Putamen (tissue), 1 donor: ENCODE measurements at regions not wholly inside any gene's neighbourhood (a gene's known extent, or its start where the extent isn't known, plus 50 kb on each side); places are given as distances from the start of the nearest gene placed in this dataset.
"Not testable (repeated sequence)": the region's sequence is repeated elsewhere in the genome, so short reads cannot be mapped to it uniquely, and the experiment has no call there.

Experiments used
- DNase-seq: peaks from one replicate; pipeline ENCODE4 v3.0.0-alpha.2; 2016; ENCODE audit warnings: low spot score

DNA sequence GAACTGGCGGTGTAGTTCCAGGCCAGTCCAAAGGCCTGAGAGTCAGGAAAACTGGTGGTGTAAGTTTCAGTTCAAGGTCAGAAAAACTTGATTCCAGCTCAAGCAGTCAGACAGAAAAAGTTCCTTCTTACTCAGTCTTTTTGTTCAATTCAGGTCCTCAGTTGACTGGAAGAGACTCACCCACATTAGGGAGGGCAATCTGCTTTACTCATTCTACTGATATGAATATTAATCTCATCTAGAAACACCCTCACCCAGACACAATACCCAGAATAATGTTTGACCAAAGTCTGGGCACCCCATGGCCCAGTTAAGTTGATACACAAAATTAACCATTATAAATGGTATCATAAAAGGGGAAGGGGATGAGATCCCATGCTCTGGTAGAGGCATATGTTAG is 50.1 kb upstream of the LTA4H start:
- no peak for DNase-seq

DNA sequence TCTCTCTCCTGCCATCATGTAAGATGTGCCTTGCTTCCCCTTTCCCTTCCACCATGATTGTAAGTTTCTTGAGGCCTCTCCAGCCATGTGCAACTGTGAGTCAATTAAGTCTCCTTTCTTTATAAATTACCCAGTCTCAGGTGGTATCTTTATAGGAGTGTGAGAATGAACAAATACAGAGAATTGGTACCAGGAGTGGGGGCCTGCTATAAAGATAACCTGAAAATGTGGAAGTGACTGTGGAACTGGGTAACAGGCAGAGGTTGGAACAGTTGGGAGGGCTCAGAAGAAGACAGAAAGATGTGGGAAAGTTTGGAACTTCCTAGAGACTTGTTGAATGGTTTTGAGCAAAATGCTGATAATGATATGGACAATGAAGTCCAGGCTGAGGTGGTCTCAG is 50.8 kb upstream of the LTA4H start:
- DNase-seq, result not testable (repeated sequence)

DNA sequence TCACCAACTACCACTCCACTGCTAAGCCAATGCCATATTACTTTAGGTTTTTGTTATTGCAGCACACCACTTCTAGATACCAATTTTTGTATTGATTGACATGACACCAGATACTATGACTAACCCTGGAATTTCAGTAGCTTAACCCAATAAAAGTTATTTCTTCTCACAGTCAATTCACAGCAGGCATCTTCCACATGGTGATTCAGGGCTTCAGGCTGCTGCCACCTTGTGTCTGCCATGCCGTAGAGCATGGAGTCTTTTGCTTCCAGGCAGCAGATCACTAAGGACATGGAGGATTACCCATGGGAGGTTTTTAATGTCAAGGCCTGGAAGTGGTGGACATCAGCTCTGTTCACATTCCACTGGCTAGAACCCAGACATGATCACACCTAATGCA is 56.4 kb upstream of the LTA4H start:
- DNase-seq, result no peak

DNA sequence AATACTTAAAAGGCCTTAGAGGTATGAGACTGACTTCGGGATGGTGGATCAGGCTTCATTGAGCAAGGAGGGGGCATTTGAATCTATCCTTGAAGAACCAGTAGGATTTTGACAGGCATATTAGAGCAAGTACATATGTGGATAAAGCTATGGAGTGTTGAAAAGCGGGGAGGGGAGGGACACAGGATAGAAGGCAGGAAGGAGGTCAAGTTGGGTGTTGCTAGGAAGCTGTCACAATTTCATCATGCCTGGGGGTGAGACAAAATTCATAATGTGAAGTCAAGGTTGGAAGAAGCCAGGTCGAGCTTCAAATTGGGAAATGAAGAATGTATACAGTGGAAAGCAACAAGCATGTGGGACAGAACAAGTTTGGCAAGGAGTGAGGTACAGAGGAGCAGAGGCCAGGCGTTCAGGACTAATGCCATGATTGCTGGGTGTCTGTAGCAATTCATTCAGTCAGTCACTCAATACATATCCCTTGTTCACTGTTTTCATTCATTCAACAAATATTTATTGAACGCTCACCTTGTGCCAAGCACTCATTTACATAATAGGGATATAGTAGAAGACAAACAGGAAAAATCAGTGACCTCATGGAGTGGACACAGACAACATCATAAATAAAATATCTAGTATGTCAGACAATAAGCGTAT is 58.3 kb upstream of the LTA4H start:
- DNase-seq, result no peak

DNA sequence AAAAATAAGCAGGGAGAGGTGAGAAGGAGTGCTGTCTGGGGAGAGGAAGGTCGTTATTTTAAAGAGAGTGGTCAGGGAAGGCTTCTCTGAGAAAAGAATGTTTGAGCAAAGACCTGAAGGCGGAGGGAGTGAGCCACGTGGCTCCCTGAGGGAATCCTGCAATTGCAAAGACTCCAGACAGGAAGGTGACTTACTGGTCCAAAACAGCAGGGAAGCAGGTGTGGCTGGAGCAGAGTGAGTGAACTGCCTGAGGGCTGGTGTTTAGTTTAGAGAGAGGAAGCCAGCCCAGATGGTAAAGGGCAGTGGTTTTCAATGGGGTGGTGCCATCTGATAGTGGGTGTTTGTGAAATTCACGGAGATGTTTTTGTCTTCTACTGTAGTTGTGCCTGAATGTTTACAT is 58.8 kb upstream of the LTA4H start:
- no peak for DNase-seq

DNA sequence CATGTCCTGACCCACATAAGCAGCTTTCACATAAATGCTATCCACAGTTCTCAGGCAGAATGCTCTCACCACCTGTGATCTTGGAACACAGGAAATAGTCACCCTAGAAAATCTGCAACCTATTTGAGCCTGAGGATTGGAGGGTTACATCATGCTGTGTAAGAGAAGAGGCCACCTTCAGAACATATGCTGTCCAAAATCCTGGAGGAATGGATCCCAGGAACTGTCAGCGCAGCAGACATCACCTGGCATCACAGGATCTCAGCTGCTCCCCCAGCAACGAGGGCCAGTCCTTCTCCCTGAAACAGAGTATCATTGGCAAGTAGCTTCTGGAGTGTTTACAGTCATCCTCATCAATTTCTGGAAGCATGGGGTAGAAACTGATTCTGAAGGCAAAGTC is 63.2 kb upstream of the LTA4H start:
- DNase-seq, result no peak

DNA sequence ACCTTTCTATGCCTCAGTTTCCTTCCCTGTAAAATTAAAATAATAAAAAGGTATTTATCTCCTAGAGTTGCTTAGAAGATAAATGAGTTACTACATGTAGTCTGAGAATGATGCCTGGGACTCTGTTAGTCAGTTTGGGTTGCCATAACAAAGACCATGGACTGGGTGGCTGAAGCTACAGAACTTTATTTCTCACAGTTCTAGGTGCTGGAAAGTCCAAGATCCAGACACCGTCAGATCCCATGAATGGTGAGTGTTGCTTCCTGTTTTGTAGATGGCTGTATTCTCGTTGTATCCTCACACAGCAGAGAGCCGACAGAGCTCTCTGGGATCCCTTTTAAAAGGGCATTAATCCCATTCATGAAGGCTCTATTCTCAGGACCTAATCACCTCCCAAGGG is 64.0 kb upstream of the LTA4H start:
- no peak for DNase-seq

DNA sequence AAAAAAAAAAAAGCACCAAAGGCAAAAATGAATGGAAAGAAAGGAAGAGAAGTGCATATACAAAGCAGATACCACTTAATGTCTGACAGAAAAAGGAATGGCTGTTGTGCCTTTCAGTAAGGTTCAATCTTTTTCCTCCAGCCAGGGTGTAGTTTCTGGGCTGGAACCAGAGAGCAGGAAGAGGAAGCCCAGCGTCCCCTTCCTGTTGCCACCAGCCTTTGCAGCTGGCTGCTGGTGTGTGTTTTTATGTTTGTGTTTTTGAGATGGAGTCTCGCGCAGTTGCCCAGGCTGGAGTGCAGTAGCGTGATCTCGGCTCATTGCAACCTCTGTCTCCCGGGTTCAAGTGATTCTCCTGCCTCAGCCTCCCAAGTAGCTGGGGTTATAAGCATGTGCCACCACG is 64.6 kb upstream of the LTA4H start:
- no peak for DNase-seq

DNA sequence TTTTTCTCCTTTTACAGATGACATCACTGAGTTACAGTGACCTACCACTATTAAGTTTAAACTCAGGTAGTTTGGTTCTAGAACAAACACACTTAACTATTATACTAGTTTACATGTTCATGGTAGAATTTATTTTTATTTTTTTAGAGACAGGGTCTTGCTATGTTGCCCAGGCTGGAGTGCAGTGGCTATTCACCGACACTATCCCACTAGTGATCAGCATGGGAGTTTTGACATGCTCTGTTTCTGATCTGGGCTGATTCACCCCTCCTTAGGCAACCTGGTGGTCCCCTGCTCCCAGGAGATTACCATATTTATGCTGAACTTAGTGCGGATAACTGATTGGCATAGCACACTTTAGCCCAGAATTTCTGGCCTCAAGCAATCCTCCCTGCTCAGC is 66.4 kb upstream of the LTA4H start:
- no peak for DNase-seq

DNA sequence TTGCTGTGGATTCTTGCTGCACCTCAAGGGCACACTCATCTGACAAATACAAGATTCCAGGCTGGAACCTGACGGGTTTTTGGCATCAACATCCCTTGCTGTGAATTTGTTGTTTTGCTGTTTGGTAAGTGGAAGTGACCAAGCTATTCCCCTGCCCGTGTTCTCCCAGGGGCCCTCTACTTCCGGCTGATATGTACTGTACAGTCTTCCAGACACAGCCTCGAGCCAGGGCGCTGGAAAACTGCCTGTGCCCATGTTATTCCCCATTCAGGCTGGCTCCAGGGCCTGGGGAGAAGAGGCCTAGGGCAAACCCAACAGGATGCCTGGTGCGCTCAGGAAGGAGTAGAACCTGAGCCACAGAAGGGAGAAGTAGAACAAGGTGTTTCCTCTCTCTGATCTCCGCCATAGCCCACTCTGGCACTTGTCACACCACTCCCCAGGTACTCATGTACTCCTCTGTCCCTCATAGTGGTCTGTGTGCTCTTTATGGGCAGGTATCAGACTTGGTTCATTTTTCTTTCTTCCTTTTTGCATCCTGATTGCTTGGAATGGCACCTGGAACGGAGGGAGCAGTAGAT is 67.8 kb upstream of the LTA4H start:
- no peak for DNase-seq

DNA sequence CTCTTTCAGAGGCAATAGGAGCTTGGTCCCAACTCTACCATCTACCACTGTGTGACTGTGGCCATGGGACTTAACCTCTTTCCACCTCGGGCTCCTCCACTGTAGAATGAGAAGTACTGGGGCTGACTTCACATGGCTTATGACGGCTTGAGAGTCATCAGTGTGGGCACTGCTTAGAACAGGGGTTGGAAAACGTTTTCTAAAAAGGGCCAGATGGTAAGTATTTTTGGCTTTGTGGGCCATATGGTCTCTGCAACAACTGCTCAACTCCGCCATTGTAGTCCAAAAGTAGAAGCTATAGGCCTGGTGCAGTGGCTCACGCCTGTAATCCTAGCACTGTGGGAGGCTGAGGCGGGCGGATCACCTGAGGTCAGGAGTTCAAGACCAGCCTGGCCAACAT is 69.2 kb upstream of the LTA4H start:
- DNase-seq, result no peak

DNA sequence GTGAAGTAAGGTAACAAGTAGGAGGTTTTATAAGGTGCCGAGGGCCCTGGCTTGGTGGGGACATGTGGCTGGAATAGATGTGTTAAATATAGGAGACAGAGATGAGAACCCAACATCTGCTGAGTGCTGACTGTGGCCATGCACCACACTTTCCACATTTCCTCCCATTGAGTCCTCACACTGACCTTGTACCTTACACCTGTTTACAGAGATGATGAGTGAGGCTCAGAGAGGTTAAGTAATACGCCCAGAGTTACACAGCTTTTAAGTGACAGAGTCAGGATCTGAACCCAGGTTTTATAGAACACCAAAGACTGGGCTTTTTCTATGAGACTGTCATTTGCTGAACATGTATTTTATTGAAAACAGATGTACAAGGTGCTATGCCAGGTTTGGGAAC is 70.8 kb upstream of the LTA4H start:
- no peak for DNase-seq

DNA sequence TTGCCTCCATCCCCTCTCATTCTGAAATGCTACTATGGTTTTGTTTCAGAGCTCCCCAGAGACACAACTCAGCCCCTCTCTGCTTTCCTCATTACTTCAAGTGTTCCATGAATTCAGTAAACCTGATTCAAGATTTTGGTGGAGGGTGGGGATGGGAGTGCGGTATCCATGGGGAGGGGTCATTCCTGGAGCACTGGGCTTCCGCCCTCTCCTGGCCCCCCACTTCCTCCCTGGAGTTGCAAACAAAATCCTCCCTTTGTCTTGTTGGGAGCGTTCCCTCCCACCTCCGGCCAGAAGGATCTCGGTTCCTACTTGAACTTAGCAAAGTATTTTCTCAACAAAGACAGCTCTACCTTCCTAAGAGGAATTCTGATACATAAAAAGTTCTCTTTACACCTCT is 71.8 kb upstream of the LTA4H start:
- DNase-seq, result no peak

DNA sequence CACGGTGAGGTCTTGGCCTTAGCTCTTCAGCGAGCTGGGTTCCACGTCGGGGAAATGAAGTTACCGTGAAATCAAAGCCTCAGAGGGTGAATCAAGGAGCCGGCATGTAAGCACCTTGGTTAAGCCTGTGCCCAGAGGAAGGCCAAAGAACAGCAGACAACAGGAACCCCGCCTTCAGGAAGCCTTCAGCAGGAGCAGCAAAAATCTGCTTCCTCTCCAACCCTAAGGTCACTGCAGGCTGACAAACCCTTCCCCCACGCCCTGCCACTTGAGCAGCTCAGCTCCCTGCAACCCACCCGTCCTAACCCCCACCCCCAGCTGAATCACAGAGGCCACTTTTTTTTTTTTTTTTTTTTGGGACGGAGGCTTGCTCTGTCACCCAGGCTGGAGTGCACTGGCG is 72.9 kb upstream of the LTA4H start:
- peak; percentile 4 for DNase-seq

DNA sequence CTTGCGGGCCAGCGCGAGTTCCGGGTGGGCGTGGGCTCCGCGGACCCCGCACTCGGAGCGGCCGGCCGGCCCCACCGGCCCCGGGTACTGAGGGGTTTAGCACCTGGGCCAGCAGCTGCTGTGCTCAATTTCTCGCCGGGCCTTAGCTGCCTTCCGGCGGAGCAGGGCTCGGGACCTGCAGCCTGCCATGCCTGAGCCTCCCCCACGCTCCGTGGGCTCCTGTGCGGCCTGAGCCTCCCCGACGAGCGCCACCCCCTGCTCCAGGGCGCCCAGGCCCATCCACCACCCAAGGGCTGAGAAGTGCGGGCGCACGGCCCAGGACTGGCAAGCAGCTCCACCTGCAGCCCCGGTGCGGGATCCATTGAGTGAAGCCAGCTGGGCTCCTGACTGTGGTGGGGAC is 73.6 kb upstream of the LTA4H start:
- DNase-seq, result not testable (repeated sequence)

DNA sequence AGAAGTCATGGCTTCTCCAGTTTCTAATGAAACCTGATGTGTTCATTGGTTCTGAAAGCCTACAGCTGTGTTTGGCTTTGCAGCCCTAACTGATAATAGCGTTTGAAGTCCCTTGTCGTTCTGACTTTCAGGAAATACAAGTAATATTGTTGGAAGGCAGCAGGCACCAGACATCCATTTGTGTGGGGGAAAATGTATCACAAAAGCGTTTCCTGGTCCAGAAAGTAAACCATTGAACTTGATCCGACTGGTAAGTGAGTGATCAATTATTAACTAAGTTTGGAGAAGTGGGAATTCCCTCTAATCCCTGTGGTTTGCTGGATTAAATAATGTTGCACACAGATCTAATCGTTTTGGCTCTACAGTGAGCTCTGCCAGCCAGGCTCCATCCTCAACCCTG is 77.3 kb upstream of the LTA4H start:
- DNase-seq, result no peak

DNA sequence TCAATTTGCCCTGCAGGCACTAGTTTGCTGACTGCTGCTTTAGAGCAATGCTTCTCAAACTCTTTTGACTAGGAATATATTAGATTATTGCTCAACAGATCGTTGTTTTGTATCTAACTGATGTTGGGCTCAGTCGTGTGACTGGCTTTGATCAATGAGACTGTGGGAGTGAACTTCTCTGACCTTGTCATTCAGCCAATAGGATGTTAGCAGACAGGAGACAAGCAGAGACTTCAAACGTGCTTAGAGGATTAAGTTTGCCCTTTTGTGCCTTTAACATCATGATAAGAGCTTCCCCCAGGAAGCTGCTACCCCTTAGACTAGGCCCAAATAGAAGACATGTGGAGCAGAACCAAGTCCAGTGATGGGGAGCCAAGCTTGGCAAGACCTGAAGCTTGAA is 76.7 kb upstream of the ELK3 start:
- no peak for DNase-seq

DNA sequence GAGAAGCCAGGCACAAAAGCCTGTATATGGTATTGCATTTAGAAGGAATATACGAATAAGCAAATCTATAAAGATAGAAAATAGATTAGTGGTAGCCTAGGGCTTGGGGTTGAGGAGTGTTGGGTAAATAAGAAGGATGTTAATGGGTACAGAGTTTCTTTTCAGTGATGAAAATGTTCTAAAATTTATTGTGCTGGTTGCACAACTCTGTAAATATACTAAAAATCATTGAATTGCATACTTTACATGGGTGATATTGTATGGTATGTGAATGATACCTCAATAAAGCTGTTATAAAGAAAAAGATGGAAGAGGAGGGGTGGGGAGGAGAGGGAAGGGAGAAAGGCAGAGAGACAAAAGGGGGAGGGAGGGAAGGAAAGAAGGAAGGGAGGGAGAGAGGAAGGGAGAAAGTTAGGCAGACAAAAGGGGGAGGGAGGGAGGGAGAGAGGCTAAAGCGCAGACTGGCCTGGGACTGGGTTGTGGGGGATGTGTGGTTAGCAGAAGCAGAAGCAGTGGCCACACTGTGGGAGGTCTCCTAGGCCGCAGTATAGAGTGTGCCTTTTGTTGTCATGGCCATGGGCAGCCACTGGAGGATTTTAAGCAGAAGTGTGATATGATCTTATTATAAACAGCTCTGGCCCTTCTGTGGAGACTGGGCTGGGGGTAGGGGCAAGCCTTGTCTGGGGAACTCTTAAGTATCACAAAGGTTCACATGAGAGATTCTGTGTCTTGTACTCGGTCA is 73.6 kb upstream of the ELK3 start:
- no peak for DNase-seq

DNA sequence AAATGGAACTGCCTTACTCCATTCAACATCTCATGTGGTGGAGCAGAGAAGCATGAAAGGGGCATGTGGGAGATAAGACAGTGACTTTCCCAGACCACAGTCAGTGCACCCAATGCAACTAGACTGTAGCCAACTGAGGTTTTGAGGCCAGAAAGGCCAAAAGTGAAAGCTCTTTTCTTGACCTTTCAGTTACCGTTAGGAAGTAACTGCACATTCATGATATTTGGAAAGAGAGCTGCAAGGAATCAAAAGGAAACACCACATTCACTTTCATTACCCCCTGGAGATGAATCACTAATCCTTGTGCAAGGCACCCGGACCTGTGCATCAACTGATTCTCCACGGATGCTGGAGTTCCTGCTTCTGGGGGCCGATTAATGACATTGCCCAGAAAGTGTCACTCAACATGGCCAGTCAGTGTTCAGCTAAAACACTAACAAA is 72.9 kb upstream of the ELK3 start:
- DNase-seq, result no peak

DNA sequence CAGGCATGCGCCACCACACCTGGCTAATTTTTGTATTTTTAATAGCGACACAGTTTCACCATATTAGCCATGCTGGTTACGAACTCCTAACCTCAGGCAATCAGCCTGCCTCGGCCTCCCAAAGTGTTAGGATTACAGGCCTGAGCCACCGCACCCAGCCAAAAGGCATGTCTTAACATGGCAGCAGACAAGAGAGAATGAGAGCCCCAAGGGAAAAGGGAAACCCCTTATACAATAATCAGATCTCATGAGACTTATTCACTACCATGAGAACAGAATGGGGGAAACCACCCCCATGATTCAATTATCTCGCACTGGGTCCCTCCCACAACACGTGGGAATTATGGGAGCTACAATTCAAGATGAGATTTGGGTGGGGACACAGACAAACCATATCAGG is 65.9 kb upstream of the ELK3 start:
- DNase-seq, result not testable (repeated sequence)

DNA sequence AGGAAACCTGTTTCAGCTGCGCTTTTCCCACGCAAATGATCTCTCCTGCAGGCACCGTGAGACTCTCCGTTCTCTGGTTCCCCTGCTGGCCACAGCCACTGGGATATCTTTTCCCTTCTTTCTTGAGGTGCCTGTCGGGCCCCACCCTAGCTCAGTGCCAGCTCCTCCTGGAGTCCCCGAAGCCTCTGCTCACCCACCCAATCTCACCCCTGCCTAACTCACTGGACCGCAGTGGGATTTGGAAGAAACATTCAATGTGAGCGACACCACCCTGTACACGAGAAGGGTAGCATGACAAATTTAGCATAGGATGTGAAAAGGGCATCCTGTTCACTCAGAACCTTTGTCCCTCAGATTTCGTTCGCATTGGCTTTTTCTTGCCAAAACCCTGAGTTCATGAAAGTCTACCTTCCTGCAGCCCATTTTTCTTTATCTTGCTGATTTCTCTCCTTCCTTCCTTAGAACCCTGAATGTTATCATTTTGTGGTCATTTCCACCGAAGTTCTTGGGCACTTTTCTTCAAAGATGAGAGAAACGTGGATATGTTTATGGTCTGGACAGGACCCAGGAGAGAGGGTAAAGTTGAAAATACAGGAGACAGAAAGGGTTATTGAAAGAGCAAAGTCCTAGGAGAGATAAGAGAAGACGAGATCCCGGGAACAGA is 63.6 kb upstream of the ELK3 start:
- DNase-seq, result no peak

DNA sequence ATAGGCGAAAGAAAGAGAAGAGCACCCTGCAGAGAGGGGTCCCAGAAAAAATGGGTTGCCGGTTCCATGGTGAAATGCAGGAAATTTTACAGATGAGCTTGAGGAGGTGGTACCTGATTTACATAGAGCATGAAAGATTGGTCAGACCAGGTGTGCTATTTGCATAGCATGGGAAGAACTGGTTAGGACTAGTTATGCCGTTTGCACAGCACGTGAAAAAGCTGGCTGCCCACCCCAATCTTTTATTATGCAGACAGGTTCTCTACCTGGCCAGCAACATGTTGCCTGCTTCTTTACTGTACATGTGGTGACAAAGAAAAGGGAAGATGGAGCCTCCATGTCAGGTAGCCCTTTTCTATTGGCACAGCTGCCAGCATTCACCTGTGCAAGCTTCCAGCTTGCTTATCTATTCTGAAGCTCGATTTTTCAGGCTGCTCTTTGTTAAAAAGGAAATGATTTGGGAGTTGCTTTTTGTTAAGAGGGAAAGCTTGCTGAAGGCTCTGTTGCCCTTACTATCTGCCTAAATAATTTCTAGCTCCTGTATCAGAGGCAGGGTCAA is 62.9 kb upstream of the ELK3 start:
- no peak for DNase-seq

DNA sequence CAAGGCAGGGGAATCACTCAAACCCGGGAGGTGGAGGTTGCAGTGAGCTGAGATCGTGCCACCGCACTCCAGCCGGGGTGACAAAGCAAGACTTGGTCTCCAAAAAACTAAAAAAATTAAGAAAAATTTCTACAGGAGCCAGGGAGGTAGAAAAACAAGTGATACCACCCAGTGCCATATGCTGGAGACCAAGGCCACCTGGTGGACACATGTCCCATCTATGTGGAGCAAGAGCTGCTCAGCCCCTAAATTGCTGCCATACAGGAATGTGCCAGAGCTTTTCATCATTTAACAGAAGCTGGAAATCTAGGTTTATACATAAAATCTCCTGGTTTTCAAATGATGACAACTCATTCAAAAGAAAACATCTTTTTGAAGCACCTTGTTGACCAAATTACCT is 61.4 kb upstream of the ELK3 start:
- DNase-seq, result no peak
